ENCODE measurements at regions not wholly inside any gene's neighbourhood (a gene's known extent, or its start where the extent isn't known, plus 50 kb on each side); places are given as distances from the start of the nearest gene placed in this dataset.

DNA sequence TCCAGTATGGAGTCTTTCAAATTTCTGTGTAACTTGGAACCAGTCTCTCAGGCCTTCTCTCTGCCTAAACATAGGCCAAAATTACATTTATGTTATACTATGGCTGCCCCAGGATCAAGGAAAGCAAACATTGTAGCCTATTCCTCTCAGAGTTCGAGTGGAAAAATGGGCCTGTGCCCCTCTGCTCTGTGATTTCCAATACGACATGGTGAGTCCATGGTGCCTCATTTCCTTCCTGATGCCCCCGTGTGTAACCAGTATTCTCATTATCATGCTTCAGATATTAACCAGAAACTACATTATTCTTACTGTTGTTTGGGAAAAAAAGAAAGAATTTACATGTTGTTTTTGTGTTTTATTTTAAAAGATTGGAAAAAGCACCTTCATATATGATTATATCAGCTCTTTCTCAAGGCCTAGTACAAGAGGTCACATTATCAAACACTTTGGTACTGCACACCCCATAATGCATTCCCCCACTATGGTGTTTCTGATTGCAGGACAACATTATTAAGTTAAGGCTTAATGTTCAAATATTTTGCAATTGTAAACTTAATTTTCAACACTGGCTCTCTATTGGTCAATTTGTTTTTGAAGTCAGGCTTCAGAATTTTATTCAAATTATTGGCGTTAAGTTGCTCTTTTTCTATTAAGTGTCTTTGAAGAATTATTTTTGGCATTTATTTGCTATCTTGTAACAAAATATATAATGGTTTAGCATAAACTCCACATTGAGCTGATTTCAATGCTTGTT, 151.8 kb upstream of the SLC27A6 start:
- Histone ChIP-seq H3K27me3 (ENCODE audit: insufficient read depth) (no peaks in the 10 kb centered on the region), H3K4me2 (no peak overlapping the region), H3K79me2 (replicated peaks; ENCODE audit: insufficient read depth) (no peaks in the 10 kb centered on the region), H4K20me1 (replicated peaks; ENCODE audit: insufficient read depth) (no peaks in the 10 kb centered on the region), H3K4me3 (no peak overlapping the region), H2AFZ (no peak overlapping the region), H3K27ac (ENCODE audit: low read depth) (no peak overlapping the region), H3K36me3 (ENCODE audit: insufficient read depth) (no peaks in the 10 kb centered on the region), H3K9me2 (ENCODE audit: insufficient read depth) (no peaks in the 10 kb centered on the region), H3F3A (replicated peaks; ENCODE audit: low read depth) (no peaks in the 10 kb centered on the region), H3K4me1 (ENCODE audit: insufficient read depth) (peaks cover 8% of the 10 kb centered on the region; the same call in 1 of the 2 replicates)
- no peak for TF ChIP-seq STAT1 (IDR thresholded peaks at IDR 0.05; ENCODE audit: unreplicated experiment)
- no peak for TF ChIP-seq NANOG (IDR thresholded peaks at IDR 0.05; ENCODE audit: borderline replicate concordance)
- no peak for TF ChIP-seq CREB1 (CRISPR knock-in tag; IDR thresholded peaks at IDR 0.05; ENCODE audit: low read depth)
- TF ChIP-seq REST (IDR thresholded peaks at IDR 0.05; ENCODE audit: unreplicated experiment): no peak
- TF ChIP-seq EZH2phosphoT487 (IDR thresholded peaks at IDR 0.05; ENCODE audit: unreplicated experiment): no peak
- no peak for TF ChIP-seq EZH2 (IDR thresholded peaks at IDR 0.05; ENCODE audit: low read depth, unreplicated experiment)
- TF ChIP-seq ETS1 (IDR thresholded peaks at IDR 0.05): no peak
- TF ChIP-seq POLR2AphosphoS5 (IDR thresholded peaks at IDR 0.05; ENCODE audit: low read depth): no peak
- no peak for TF ChIP-seq ZNF114 (CRISPR knock-in tag; IDR thresholded peaks at IDR 0.05)
- TF ChIP-seq, protein P1, sequence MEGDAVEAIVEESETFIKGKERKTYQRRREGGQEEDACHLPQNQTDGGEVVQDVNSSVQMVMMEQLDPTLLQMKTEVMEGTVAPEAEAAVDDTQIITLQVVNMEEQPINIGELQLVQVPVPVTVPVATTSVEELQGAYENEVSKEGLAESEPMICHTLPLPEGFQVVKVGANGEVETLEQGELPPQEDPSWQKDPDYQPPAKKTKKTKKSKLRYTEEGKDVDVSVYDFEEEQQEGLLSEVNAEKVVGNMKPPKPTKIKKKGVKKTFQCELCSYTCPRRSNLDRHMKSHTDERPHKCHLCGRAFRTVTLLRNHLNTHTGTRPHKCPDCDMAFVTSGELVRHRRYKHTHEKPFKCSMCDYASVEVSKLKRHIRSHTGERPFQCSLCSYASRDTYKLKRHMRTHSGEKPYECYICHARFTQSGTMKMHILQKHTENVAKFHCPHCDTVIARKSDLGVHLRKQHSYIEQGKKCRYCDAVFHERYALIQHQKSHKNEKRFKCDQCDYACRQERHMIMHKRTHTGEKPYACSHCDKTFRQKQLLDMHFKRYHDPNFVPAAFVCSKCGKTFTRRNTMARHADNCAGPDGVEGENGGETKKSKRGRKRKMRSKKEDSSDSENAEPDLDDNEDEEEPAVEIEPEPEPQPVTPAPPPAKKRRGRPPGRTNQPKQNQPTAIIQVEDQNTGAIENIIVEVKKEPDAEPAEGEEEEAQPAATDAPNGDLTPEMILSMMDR (conservative IDR thresholded peaks at IDR 0.05; ENCODE audit: low read depth in 2 of 2): no peak
- TF ChIP-seq, protein P2, sequence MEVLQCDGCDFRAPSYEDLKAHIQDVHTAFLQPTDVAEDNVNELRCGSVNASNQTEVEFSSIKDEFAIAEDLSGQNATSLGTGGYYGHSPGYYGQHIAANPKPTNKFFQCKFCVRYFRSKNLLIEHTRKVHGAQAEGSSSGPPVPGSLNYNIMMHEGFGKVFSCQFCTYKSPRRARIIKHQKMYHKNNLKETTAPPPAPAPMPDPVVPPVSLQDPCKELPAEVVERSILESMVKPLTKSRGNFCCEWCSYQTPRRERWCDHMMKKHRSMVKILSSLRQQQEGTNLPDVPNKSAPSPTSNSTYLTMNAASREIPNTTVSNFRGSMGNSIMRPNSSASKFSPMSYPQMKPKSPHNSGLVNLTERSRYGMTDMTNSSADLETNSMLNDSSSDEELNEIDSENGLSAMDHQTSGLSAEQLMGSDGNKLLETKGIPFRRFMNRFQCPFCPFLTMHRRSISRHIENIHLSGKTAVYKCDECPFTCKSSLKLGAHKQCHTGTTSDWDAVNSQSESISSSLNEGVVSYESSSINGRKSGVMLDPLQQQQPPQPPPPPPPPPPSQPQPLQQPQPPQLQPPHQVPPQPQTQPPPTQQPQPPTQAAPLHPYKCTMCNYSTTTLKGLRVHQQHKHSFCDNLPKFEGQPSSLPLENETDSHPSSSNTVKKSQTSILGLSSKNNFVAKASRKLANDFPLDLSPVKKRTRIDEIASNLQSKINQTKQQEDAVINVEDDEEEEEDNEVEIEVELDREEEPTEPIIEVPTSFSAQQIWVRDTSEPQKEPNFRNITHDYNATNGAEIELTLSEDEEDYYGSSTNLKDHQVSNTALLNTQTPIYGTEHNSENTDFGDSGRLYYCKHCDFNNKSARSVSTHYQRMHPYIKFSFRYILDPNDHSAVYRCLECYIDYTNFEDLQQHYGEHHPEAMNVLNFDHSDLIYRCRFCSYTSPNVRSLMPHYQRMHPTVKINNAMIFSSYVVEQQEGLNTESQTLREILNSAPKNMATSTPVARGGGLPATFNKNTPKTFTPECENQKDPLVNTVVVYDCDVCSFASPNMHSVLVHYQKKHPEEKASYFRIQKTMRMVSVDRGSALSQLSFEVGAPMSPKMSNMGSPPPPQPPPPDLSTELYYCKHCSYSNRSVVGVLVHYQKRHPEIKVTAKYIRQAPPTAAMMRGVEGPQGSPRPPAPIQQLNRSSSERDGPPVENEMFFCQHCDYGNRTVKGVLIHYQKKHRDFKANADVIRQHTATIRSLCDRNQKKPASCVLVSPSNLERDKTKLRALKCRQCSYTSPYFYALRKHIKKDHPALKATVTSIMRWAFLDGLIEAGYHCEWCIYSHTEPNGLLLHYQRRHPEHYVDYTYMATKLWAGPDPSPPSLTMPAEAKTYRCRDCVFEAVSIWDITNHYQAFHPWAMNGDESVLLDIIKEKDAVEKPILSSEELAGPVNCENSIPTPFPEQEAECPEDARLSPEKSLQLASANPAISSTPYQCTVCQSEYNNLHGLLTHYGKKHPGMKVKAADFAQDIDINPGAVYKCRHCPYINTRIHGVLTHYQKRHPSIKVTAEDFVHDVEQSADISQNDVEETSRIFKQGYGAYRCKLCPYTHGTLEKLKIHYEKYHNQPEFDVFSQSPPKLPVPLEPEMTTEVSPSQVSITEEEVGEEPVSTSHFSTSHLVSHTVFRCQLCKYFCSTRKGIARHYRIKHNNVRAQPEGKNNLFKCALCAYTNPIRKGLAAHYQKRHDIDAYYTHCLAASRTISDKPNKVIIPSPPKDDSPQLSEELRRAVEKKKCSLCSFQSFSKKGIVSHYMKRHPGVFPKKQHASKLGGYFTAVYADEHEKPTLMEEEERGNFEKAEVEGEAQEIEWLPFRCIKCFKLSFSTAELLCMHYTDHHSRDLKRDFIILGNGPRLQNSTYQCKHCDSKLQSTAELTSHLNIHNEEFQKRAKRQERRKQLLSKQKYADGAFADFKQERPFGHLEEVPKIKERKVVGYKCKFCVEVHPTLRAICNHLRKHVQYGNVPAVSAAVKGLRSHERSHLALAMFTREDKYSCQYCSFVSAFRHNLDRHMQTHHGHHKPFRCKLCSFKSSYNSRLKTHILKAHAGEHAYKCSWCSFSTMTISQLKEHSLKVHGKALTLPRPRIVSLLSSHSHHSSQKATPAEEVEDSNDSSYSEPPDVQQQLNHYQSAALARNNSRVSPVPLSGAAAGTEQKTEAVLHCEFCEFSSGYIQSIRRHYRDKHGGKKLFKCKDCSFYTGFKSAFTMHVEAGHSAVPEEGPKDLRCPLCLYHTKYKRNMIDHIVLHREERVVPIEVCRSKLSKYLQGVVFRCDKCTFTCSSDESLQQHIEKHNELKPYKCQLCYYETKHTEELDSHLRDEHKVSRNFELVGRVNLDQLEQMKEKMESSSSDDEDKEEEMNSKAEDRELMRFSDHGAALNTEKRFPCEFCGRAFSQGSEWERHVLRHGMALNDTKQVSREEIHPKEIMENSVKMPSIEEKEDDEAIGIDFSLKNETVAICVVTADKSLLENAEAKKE (CRISPR knock-in tag; IDR thresholded peaks at IDR 0.05): no peak
- TF ChIP-seq JUNB (IDR thresholded peaks at IDR 0.05; ENCODE audit: unreplicated experiment): no peak
- no peak for TF ChIP-seq ZNF331 (CRISPR knock-in tag; IDR thresholded peaks at IDR 0.05; ENCODE audit: low read depth)
- peaks cover under 1% of the 10 kb centered on the region for H3K27me3 Mint-ChIP-seq (ENCODE audit: insufficient read depth, low read depth, poor library complexity)
- H3K9me3 Mint-ChIP-seq: peaks cover 2% of the 10 kb centered on the region; the same call in 1 of the 3 replicates
- ATAC-seq: no peak
- peaks cover 13% of the 10 kb centered on the region for H3K4me1 Mint-ChIP-seq
- H3K4me3 Mint-ChIP-seq: no peak overlapping the region
- DNase-seq (ENCODE audit: low spot score): no peak
- no peak overlapping the region for H3K27ac Mint-ChIP-seq
- H3K36me3 Mint-ChIP-seq (ENCODE audit: low read depth): no peaks in the 10 kb centered on the region

Measured in GM23338 (cell line).